ENCODE measurements at regions not wholly inside any gene's neighbourhood (a gene's known extent, or its start where the extent isn't known, plus 50 kb on each side); places are given as distances from the start of the nearest gene placed in this dataset.
"Not testable (repeated sequence)": the region's sequence is repeated elsewhere in the genome, so short reads cannot be mapped to it uniquely, and the experiment has no call there.

GRCh38 chr6:19547507-19547906 is 289.7 kb upstream of the ID4 start:
- in situ Hi-C loops (cut with HindIII; ENCODE audit: low pct_unique_long_range_greater_than_20kb, low sequenced_read_pairs) = no loop called here
- DNase-seq (ENCODE audit: low read depth) = no peak

DNA sequence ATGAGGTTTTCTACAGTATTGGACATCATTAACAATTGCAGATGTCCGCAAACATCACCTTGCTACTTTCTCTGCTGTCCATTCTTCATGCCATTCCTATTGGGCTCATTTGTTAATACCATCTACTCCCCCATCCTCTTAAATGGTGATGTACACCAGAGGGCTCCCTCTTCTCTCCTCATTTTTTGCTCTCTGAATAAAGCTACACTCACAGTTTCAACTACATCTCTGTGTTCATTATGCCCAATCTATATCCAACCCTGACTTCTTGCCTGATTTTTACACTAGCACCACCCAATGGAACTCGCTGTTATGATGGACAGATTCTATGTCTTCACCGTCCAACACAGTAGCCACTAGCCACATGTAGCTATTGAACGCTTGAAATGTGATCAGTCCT is 288.1 kb upstream of the ID4 start:
- DNase-seq (ENCODE audit: low read depth) = no peak
- in situ Hi-C loops (cut with HindIII; ENCODE audit: low pct_unique_long_range_greater_than_20kb, low sequenced_read_pairs) = no loop called here

- no peak for DNase-seq (ENCODE audit: low read depth)
Measured at GRCh38 chr6:19550380-19550779, 286.8 kb upstream of the ID4 start.

GRCh38 chr6:19551611-19552010 is 285.6 kb upstream of the ID4 start:
- DNase-seq (ENCODE audit: low read depth) = no peak

More at GRCh38 chr6:19550380-19550779, 286.8 kb upstream of the ID4 start:
- in situ Hi-C loops (cut with HindIII; ENCODE audit: low pct_unique_long_range_greater_than_20kb, low sequenced_read_pairs) = no loop called here

DNA sequence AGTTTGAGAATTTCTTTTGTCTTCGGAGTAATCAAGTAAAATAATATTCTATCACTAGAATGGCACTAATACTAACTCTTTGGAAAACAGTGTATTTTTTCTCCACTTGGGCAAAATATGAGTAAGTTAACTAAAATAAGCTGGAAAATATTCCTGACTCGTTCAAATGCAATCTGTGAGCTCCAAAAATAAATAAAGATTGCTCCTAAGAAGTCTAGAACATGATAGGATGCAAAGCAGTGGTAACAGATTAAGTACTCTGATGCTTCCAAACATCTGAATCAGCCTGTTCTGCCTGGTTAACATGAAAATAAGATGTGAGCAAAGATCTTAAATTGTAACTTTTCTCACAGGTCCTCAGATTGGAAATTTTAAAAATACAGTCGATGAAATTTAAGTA is 285.1 kb upstream of the ID4 start:
- in situ Hi-C loops (cut with HindIII; ENCODE audit: low pct_unique_long_range_greater_than_20kb, low sequenced_read_pairs) = no loop called here
- DNase-seq (ENCODE audit: low read depth) = no peak

More at GRCh38 chr6:19551611-19552010, 285.6 kb upstream of the ID4 start:
- in situ Hi-C loops (cut with HindIII; ENCODE audit: low pct_unique_long_range_greater_than_20kb, low sequenced_read_pairs) = no loop called here

DNA sequence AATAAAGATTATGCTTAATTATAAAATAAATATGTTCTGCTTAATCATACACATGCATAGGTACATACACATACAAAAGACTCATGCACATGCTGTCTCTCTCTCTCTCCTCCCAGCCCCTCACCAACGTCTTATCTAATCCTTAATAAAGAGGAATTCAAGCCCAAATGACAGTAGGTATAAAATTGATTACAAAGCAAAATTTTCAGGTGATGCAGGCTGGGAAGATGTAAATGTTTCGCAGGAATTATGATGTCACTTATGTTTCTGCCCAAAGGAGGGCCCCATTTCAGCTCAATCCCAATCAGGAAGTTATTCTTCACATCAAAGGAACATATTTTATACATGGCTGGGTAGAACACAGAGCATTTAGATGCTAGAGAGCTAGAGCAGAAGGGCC is 284.6 kb upstream of the ID4 start:
- no peak for DNase-seq (ENCODE audit: low read depth)
- in situ Hi-C loops (cut with HindIII; ENCODE audit: low pct_unique_long_range_greater_than_20kb, low sequenced_read_pairs) = no loop called here

DNA sequence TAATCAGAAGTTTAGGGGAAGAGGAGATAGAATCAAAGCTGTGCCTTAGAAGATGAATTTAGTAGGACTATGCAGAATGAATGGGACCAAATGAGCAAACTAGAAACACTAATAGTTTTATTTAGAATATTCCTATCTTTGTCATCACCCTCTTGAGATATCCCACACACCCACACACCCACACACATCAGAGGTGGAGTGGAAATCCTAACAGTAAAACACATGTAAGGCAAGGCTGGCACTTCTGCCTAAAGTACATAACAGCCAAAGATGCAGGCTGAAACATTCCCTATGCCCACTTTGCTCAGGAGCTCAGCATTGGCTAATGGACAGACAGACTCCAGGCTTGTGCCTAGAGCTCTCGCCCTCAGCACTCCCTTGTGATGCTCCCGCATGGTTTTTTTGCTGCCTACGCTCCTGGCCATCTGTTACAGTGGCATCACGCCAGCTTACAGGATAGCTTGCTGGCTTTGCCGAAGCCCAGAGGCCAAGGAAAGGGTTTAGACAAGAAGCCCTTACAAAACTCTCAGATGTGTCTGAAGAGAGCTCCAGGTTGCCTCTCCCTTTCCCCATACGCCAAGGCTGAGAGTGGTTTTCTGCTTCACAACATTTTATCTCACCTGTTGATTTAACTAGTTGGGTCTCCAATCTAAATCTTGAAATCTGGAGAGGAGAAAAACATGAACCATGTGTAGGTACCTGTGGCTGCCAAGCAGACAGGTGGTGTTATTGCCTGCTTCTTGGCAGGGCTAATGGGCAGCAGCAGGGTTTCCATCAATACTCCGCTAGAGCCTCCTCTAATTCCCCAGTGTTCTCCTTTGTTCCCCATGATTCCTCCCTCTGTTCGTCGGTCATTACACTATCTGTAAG is 282.6 kb upstream of the ID4 start:
- in situ Hi-C loops (cut with HindIII; ENCODE audit: low pct_unique_long_range_greater_than_20kb, low sequenced_read_pairs) = no loop called here
- DNase-seq (ENCODE audit: low read depth) = no peak

GRCh38 chr6:19557191-19557590 is 280.0 kb upstream of the ID4 start:
- in situ Hi-C loops (cut with HindIII; ENCODE audit: low pct_unique_long_range_greater_than_20kb, low sequenced_read_pairs) = no loop called here
- DNase-seq (ENCODE audit: low read depth) = no peak

- DNase-seq (ENCODE audit: low read depth) = no peak
- in situ Hi-C loops (cut with HindIII; ENCODE audit: low pct_unique_long_range_greater_than_20kb, low sequenced_read_pairs) = no loop called here
Measured at GRCh38 chr6:19558201-19558600, 279.0 kb upstream of the ID4 start.

DNA sequence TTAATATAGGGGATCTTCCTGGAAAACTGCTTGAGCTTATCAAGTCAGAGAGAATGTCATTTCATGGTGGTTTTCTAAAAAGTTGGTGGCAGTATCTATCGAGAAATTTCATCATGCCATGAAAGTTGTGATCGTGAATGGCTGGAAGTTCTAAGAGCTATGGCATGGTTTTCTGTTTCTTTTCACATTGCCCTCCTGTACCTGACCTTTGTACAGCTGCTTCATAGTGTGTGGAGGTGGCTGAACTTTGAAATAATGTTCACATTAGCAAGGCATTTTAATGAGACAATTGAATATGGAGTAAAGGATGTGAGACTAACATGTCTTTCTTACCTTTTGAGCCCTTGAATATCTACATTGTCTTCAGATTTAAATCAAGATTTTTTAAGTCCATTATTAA is 278.2 kb upstream of the ID4 start:
- no peak for DNase-seq (ENCODE audit: low read depth)
- in situ Hi-C loops (cut with HindIII; ENCODE audit: low pct_unique_long_range_greater_than_20kb, low sequenced_read_pairs) = no loop called here

- no peak for DNase-seq (ENCODE audit: low read depth)
- in situ Hi-C loops (cut with HindIII; ENCODE audit: low pct_unique_long_range_greater_than_20kb, low sequenced_read_pairs) = no loop called here
Measured at GRCh38 chr6:19562468-19562867, 274.7 kb upstream of the ID4 start.

DNA sequence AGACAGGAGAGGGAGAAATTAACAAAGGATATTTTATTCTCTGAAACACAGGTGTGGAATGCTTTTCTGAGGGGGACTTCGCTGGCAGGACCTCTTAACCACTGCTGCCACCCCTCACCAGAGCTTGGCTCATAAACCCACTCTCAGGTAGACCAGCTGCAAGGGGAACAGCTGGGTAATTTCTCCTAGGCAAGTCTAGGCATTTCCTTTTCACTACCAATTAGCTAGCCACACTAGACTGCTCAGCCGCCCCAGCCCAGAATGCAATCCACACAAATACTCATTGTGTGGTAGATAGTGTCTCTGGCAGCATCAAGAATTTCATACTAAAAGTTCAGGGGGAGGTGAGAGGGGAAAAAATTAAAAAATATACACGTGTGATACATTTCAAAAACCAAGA is 267.6 kb upstream of the ID4 start:
- in situ Hi-C loops (cut with HindIII; ENCODE audit: low pct_unique_long_range_greater_than_20kb, low sequenced_read_pairs) = no loop called here
- no peak for DNase-seq (ENCODE audit: low read depth)

- DNase-seq (ENCODE audit: low read depth) = no peak
- in situ Hi-C loops (cut with HindIII; ENCODE audit: low pct_unique_long_range_greater_than_20kb, low sequenced_read_pairs) = no loop called here
Measured at GRCh38 chr6:19571176-19571575, 266.0 kb upstream of the ID4 start.

DNA sequence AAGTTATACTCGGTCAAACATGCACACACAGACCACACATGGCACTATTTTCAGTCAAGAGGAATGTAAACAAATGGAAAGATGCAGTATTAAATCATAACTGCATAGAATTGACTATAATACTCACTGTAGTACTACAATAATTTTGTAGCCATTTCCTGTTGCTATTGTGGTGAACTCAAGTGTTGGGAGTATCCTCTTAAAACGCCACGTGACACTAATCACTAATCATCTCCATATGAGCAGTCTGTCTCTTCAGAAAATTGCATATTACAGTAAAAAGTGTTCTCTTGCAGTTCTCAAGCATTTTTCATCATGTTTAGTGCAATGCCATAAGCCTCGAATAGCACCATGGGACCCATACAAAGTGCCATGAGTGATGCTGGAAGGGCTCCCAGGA is 258.7 kb upstream of the ID4 start:
- in situ Hi-C loops (cut with HindIII; ENCODE audit: low pct_unique_long_range_greater_than_20kb, low sequenced_read_pairs) = no loop called here
- DNase-seq (ENCODE audit: low read depth) = no peak

DNA sequence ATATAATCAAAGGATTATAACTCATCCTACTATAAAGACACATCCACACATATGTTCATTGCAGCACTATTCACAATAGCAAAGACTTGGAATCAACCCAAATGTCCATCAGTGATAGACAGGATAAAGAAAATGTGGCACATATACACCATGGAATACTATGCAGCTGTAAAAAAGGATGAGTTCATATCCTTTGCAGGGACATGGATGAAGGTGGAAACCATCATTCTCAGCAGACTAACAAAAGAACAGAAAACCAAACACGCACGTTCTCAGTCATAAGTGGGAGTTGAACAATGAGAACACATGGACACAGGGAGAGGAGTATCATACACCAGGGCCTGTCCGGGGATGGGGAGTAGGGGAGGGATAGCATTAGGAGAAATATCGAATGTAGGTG is 253.0 kb upstream of the ID4 start:
- in situ Hi-C loops (cut with HindIII; ENCODE audit: low pct_unique_long_range_greater_than_20kb, low sequenced_read_pairs); DNase-seq (ENCODE audit: low read depth): not testable (repeated sequence)

DNA sequence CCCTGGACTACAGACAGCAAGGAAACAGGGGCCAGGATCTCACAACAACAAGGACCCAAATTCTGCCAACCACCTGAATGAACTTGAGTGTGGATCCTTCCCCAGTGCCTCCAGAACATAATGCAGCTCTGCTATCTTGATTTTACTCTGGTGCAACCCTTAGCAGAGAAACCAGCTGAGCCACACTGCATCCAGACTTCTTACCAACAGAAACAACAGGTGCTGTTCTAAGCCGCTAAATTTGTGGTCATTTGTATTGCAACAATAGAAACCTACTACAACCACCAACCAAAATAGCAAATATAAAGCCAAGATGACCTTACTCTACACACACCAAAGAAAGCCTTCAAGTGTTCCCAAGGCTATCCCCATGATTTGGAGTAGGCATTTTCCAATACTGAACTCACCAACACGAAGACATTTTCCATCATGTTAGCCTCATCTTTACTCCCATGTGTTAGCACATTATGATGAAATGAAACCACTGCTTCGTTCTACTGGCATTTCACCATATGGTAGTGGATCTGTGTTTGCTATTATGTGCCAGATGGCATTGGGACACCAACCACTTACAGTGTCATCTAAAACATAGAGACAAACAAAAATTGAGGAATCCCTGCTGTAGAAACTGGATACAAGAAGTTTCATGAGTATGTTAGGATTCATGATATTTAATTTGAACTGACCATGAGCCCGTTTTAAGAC is 249.8 kb upstream of the ID4 start:
- in situ Hi-C loops (cut with HindIII; ENCODE audit: low pct_unique_long_range_greater_than_20kb, low sequenced_read_pairs) = no loop called here
- DNase-seq (ENCODE audit: low read depth) = no peak

- in situ Hi-C loops (cut with HindIII; ENCODE audit: low pct_unique_long_range_greater_than_20kb, low sequenced_read_pairs) = no loop called here
- DNase-seq (ENCODE audit: low read depth) = no peak
Measured at GRCh38 chr6:19590501-19591131, 246.6 kb upstream of the ID4 start.

- in situ Hi-C loops (cut with HindIII; ENCODE audit: low pct_unique_long_range_greater_than_20kb, low sequenced_read_pairs) = no loop called here
- DNase-seq (ENCODE audit: low read depth) = no peak
Measured at GRCh38 chr6:19597809-19598320, 239.3 kb upstream of the ID4 start.

- in situ Hi-C loops (cut with HindIII; ENCODE audit: low pct_unique_long_range_greater_than_20kb, low sequenced_read_pairs) = no loop called here
- no peak for DNase-seq (ENCODE audit: low read depth)
Measured at GRCh38 chr6:19599796-19600464, 237.2 kb upstream of the ID4 start.

Data from Caki2 (cell line).